ENCODE measurements at regions not wholly inside any gene's neighbourhood (a gene's known extent, or its start where the extent isn't known, plus 50 kb on each side); places are given as distances from the start of the nearest gene placed in this dataset.

GRCh38 chr14:37810094-37810801 lies 214.8 kb downstream of the TTC6 start:
- TF ChIP-seq, protein P1, sequence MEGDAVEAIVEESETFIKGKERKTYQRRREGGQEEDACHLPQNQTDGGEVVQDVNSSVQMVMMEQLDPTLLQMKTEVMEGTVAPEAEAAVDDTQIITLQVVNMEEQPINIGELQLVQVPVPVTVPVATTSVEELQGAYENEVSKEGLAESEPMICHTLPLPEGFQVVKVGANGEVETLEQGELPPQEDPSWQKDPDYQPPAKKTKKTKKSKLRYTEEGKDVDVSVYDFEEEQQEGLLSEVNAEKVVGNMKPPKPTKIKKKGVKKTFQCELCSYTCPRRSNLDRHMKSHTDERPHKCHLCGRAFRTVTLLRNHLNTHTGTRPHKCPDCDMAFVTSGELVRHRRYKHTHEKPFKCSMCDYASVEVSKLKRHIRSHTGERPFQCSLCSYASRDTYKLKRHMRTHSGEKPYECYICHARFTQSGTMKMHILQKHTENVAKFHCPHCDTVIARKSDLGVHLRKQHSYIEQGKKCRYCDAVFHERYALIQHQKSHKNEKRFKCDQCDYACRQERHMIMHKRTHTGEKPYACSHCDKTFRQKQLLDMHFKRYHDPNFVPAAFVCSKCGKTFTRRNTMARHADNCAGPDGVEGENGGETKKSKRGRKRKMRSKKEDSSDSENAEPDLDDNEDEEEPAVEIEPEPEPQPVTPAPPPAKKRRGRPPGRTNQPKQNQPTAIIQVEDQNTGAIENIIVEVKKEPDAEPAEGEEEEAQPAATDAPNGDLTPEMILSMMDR (conservative IDR thresholded peaks at IDR 0.05; ENCODE audit: low read length), result no peak
- no peak for TF ChIP-seq EZH2phosphoT487 (IDR thresholded peaks at IDR 0.05; ENCODE audit: borderline replicate concordance)

Measured in Loucy (cell line).